D341Med (cell line): ENCODE measurements at regions not wholly inside any gene's neighbourhood (a gene's known extent, or its start where the extent isn't known, plus 50 kb on each side); places are given as distances from the start of the nearest gene placed in this dataset.
"Not testable (repeated sequence)": the region's sequence is repeated elsewhere in the genome, so short reads cannot be mapped to it uniquely, and the experiment has no call there.

Experiments used
- DNase-seq: peaks from one replicate; pipeline ENCODE4 v3.0.0; 2012; ENCODE audit warnings: low spot score

GRCh38 chr15:77877869-77878577, 199.5 kb downstream of the TBC1D2B start:
- no peak for DNase-seq

DNA sequence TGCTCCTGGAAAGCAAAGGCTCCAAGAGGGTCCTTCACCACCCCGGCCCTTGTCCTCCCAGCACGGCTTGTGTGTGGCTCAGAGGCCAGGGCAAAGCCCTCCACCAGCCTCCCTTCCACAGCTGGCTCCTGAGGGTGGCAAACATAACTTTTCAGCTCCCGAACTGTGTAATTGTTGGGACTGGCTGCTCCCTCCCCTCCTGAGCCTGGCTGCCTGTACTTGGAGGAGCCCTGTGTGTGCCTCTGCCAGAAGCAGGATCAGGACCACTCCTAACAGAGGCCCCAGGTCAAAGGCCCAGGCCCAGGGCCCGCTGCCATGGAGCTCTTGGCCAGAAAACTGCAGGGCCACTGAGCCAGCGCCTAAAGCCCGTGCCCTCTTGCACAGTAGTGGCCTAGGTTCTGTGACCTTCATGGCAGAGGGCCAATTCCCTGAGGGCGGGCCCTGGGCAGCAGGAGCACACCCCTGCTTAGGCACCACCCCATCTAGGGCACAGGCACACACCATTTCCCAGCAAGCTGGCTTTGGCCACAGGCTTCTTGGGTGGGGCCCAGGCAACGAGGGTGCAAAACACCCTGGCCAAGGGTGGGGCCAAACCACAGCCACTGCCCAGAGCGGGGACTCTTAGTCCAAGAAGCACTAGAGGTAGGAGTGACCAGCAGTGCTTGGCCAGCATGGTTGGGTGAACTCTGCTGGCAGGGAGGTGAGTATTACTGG, 201.2 kb downstream of the TBC1D2B start:
- not testable (repeated sequence) for DNase-seq

- peak; percentile 83 for DNase-seq
Measured at GRCh38 chr15:77875066-77875721, 202.3 kb downstream of the TBC1D2B start.

- DNase-seq: no peak
Measured at GRCh38 chr15:77874063-77874462, 203.4 kb downstream of the TBC1D2B start.

GRCh38 chr15:77872521-77873425, 204.7 kb downstream of the TBC1D2B start:
- not testable (repeated sequence) for DNase-seq

DNA sequence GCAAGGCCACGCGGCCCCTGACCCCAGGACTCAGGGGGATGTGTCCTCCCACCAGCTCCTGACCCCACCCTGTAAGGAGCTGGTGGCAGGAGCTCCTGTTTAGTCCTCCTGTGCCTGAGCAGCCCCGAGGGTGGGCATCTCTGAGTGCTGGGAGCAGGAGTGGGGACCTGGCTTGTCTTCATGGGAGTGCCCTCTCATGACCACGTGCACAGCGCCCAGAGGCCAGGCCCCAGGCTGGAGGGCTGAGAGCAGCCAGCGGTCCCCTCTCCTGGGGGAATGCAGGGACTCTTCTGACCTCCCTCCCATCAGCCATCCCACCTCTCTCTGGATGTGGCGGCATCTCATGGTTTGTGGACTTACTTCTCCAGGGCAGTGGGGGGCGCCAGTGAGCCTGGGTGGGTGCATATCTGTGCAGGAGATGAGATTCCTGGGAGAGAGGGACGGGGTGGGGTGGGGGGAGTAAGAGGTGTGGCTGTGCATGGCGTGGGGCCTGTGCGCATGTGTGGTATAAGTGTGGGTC, 205.6 kb downstream of the TBC1D2B start:
- DNase-seq: no peak

GRCh38 chr15:77870195-77871065, 207.1 kb downstream of the TBC1D2B start:
- DNase-seq: peak; percentile 66

DNA sequence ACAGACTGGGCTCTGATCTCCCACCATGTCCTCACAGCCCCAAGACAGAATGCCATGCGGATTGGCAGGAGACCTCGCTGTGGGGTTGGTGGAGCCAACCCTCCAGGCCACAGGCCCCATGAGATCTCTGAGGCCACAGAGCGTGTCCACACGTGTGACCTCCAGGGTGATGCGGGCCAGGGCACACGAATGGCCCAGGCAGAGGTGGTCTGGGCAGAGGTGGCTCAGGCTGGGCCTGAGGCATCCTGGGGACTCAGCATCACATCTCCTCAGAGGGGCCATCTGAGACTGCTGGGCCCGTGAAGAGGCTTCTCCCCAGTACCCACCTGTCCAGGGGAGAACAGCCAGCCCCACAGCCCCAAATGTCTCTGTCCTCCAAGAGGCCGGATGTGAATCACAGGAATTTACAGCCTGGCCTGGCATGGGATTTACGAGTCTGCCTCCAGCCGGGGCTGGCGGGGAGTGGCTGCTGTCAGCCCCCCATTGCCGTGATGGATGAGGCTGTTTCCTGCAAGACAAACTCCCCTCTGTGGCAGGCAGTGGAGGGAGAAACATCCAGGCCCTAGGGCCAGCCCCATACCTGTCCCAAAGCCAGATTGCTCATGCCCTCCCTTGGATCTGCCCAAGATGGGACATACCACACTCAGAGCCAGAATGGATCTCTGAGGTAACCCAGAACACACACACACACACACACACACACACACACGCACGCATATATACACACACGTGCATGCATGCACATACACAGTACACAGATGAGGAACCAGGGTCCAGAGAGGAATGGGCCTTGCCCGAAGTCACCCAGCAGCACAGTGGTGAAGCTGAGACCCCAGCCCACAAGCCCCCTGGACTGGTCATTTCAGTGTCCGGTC, 208.3 kb downstream of the TBC1D2B start:
- DNase-seq: no peak

DNA sequence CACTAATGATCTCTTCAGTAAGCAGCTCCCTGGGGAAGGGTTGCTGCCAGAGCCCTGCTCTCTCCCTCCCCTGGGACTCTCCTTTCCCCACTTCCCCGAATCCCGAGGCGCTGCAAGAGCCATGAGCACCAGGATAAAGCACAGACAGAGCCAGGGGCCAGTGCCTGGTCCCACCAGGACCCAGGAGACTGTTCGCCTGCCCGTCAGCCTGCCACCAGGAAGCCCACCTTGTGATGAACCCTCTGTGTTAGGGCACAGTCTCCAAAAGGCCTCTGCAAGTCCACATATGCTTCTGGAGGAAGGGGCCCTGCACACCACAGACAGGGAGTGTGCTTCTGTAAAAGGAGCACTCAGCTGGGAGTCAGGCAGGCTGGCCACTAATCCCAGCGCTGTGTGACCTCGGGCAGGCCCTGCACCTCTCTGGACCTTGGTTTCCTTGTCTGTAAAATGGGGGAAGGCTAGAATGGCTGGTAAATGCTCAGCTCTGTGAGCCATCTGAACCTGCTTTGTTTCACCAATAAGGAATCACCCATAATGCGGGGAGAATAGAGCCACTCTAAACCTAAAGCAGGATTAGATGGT, 209.4 kb downstream of the TBC1D2B start:
- peak; percentile 86 for DNase-seq

- no peak for DNase-seq
Measured at GRCh38 chr15:77867266-77868047, 210.1 kb downstream of the TBC1D2B start.

GRCh38 chr15:77866596-77867125, 210.8 kb downstream of the TBC1D2B start:
- no peak for DNase-seq

DNA sequence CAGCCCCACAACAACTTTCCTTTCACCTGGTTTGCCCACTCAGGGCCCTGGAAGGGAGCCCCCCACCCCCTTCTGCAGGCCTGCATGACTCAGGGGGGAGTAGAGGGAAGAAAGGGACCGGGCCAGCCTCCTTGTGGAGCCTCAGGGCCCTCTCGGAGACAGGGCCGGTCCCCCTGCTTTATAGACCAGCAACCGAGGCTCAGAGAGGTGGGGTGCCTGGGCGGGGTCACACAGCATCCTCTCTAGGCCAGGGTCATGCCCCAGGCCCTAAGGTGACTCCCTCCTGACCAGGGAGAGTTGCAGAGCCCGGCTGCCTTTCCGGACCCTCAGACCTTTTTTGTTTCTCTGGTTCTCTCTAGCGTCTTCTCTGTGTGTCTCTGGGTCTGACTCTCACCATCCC, 211.3 kb downstream of the TBC1D2B start:
- DNase-seq: no peak

DNA sequence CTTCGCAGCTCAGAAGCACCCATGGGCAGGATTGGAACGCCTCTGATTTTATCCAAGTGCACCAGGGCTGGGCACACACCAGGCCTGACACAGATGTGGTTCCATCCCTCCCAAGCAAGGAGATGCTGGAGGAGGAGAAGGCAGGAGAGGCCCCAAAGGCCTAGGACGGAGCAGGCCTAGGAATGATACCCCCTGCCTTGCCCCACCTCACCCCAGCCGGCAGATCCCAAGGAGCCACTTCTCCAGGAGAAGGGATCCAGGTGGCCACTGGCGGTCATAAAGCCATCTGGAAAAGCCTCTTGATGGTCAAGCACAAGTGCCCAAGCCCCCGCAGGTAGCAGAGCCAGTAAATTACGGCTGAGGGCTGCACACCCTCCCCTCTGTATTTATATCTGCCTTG, 211.8 kb downstream of the TBC1D2B start:
- no peak for DNase-seq

DNA sequence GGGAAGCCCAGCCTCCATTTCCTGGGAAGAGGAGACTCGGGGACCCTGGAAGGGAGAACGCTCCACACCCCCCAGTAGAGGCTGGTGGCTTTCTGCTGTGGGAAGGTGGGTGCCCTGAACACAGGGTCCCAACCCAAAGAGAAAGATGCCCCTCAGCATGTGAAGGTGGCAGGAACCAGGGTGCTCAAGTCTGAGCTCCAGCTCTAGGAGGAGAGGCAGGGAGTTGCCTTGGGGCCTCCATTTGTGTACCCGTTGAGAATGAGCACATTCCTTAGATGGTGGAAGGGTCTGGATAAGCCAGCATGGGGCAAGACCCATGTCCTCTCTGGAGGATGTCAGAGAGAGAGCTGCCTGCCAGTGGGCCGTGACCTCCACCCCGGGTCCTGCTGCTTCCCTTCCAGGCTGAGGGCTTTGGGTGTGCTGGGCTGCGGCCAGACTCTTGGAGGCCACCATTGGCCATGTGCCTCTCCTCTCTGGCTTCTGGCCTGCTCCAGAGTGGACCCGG, 212.4 kb downstream of the TBC1D2B start:
- DNase-seq: no peak

- DNase-seq: no peak
Measured at GRCh38 chr15:77864211-77865105, 213.1 kb downstream of the TBC1D2B start.

GRCh38 chr15:77863491-77864105, 213.9 kb downstream of the TBC1D2B start:
- DNase-seq: no peak

GRCh38 chr15:77862651-77863104, 214.8 kb downstream of the TBC1D2B start:
- DNase-seq: no peak
